Upper lobe of right lung (tissue), 1 donor: ENCODE measurements at regions not wholly inside any gene's neighbourhood (a gene's known extent, or its start where the extent isn't known, plus 50 kb on each side); places are given as distances from the start of the nearest gene placed in this dataset.

Experiments
- ATAC-seq: fragments of 200-7000 bp; cut with Tn5 transposase; one replicate; pipeline ENCODE4 v1.9.1; 2020; ENCODE audit warnings: mild to moderate bottlenecking, moderate library complexity
- DNase-seq: peaks from one replicate; pipeline ENCODE4 v3.0.0-alpha.2; 2020
- H3K27ac ChIP-seq: fragments of 200-600 bp; one replicate; pipeline ENCODE4 v1.8.0; 2022
- H3K27me3 ChIP-seq: fragments of 200-600 bp; one replicate; pipeline ENCODE4 v1.8.0; 2022; ENCODE audit warnings: mild to moderate bottlenecking
- H3K36me3 ChIP-seq: fragments of 200-600 bp; one replicate; pipeline ENCODE4 v1.8.0; 2022
- H3K4me1 ChIP-seq: fragments of 200-600 bp; one replicate; pipeline ENCODE4 v1.8.0; 2022
- H3K4me3 ChIP-seq: fragments of 200-600 bp; one replicate; pipeline ENCODE4 v1.8.0; 2022; ENCODE audit warnings: mild to moderate bottlenecking
- H3K9me3 ChIP-seq: fragments of 200-600 bp; one replicate; pipeline ENCODE4 v1.8.0; 2022
- intact Hi-C: fragments of 100-400 bp; cut with DNase I; formaldehyde crosslinking; loops from one replicate; pipeline ENCODE4 v1.11.0; 2022
- TF ChIP-seq, protein P1 (sequence below): fragments of 200-600 bp; IDR thresholded peaks from one replicate; pipeline ENCODE4 v1.8.0; 2022; ENCODE audit warnings: antibody characterized with exemption
- donor health status: DM: no; HTN: yes; CAD: no; lungs with severe emphysema.

- no peak for DNase-seq
- no peaks in the 10 kb centered on the region for H3K4me1 ChIP-seq
- no peak overlapping the region for H3K4me3 ChIP-seq
- TF ChIP-seq, protein P1, sequence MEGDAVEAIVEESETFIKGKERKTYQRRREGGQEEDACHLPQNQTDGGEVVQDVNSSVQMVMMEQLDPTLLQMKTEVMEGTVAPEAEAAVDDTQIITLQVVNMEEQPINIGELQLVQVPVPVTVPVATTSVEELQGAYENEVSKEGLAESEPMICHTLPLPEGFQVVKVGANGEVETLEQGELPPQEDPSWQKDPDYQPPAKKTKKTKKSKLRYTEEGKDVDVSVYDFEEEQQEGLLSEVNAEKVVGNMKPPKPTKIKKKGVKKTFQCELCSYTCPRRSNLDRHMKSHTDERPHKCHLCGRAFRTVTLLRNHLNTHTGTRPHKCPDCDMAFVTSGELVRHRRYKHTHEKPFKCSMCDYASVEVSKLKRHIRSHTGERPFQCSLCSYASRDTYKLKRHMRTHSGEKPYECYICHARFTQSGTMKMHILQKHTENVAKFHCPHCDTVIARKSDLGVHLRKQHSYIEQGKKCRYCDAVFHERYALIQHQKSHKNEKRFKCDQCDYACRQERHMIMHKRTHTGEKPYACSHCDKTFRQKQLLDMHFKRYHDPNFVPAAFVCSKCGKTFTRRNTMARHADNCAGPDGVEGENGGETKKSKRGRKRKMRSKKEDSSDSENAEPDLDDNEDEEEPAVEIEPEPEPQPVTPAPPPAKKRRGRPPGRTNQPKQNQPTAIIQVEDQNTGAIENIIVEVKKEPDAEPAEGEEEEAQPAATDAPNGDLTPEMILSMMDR: no peak
- H3K27me3 ChIP-seq: no peaks in the 10 kb centered on the region
- no peak for ATAC-seq
- no peaks in the 10 kb centered on the region for H3K9me3 ChIP-seq
- intact Hi-C loops: no loop called here
- H3K36me3 ChIP-seq: no peaks in the 10 kb centered on the region
- no peak overlapping the region for H3K27ac ChIP-seq
Measured at GRCh38 chr10:20686015-20686635, 211.0 kb downstream of the NEBL start.

DNA sequence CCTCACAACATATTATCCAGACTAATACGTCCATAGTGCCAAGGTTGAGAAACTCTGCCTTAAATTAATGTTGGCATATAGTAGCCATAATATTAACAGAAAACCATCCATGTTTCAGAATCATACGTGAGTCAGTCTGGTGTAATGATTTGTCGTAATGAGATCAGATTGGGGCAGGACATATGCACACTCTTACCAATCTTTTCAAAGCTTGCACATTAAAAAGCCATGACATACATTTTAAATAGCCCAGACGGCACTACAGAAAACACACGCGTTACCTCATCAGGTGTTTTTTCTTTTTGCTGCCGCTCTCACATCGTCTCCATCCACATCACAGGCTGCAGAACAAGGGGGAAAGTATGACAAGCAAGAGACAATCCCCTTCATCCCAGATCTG, 211.6 kb downstream of the NEBL start:
- no peak for ATAC-seq
- intact Hi-C loops: no loop called here
- no peak overlapping the region for H3K27ac ChIP-seq
- no peak overlapping the region for H3K4me3 ChIP-seq
- H3K36me3 ChIP-seq: no peaks in the 10 kb centered on the region
- no peaks in the 10 kb centered on the region for H3K9me3 ChIP-seq
- TF ChIP-seq, protein P1: no peak
- H3K4me1 ChIP-seq: no peaks in the 10 kb centered on the region
- no peaks in the 10 kb centered on the region for H3K27me3 ChIP-seq
- DNase-seq: no peak

- ATAC-seq (no peak), DNase-seq (no peak)
- Histone ChIP-seq H3K27ac (no peak overlapping the region), H3K27me3 (no peaks in the 10 kb centered on the region), H3K9me3 (no peaks in the 10 kb centered on the region), H3K4me1 (no peaks in the 10 kb centered on the region), H3K36me3 (no peaks in the 10 kb centered on the region), H3K4me3 (no peak overlapping the region)
- TF ChIP-seq, protein P1: no peak
- intact Hi-C loops: no loop called here
Measured at GRCh38 chr10:20683345-20683744, 213.8 kb downstream of the NEBL start.

DNA sequence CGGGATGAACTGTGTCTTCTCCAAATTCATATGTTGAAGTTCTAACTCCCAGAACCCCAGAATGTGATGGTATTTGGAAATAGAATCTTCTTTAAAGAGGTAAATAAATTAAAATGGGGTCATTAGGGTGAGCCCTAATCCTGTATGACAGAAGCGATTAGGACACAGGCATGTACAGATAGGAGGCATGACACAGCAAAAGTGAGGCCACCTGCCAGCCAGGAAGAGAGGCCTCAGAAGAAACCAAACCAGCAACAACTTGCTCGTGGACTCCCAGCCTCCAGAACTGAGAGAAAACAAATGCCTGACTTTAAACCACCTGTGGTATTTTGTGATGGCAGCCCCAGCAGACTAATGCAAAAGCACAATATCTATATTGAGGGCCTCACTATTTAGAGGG, 214.3 kb downstream of the NEBL start:
- no peaks in the 10 kb centered on the region for H3K36me3 ChIP-seq
- no peak for DNase-seq
- H3K9me3 ChIP-seq: no peaks in the 10 kb centered on the region
- intact Hi-C loops: no loop called here
- H3K27ac ChIP-seq: no peak overlapping the region
- TF ChIP-seq, protein P1: no peak
- no peaks in the 10 kb centered on the region for H3K27me3 ChIP-seq
- no peak for ATAC-seq
- no peaks in the 10 kb centered on the region for H3K4me1 ChIP-seq
- no peak overlapping the region for H3K4me3 ChIP-seq

- intact Hi-C loops: no loop called here
- TF ChIP-seq, protein P1: no peak
- Histone ChIP-seq H3K36me3 (no peaks in the 10 kb centered on the region), H3K27me3 (no peaks in the 10 kb centered on the region), H3K27ac (no peak overlapping the region), H3K4me3 (no peak overlapping the region), H3K4me1 (no peaks in the 10 kb centered on the region), H3K9me3 (no peaks in the 10 kb centered on the region)
- no peak for ATAC-seq
- no peak for DNase-seq
Measured at GRCh38 chr10:20677340-20677739, 219.8 kb downstream of the NEBL start.

DNA sequence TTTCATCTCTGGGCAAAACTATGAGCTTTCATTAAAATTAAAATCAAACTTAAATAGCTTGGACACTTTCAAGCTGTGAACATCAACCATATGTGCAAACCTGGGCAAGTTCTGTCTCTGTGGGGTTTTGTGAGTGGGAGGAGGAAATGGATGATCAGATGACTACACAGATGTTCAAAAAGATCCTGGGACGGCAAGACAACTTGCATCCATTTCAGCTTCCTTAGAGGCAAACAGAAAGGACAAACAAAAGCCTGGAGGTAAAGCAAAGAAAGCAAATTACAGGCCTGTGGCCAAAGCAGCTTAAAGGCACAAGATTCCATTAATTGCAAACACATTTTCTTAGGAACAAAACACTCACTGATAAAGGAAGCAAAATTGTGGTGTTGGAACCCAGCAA, 222.2 kb downstream of the NEBL start:
- no peaks in the 10 kb centered on the region for H3K36me3 ChIP-seq
- TF ChIP-seq, protein P1: no peak
- intact Hi-C loops: no loop called here
- no peak for DNase-seq
- ATAC-seq: no peak
- H3K9me3 ChIP-seq: no peaks in the 10 kb centered on the region
- no peak overlapping the region for H3K27ac ChIP-seq
- H3K4me1 ChIP-seq: no peaks in the 10 kb centered on the region
- no peaks in the 10 kb centered on the region for H3K27me3 ChIP-seq
- no peak overlapping the region for H3K4me3 ChIP-seq
